Karpas-422 (cell line): ENCODE measurements at regions not wholly inside any gene's neighbourhood (a gene's known extent, or its start where the extent isn't known, plus 50 kb on each side); places are given as distances from the start of the nearest gene placed in this dataset.
"Not testable (repeated sequence)": the region's sequence is repeated elsewhere in the genome, so short reads cannot be mapped to it uniquely, and the experiment has no call there.

Experiments used
- DNase-seq: peaks from one replicate; pipeline ENCODE4 v3.0.0-alpha.2; 2015
- H2AFZ ChIP-seq: fragments of 200-600 bp; sonication (generic); 2 replicates; pipeline ENCODE4 v1.6.1; 2014; ENCODE audit warnings: antibody characterized with exemption, low read length, mixed read lengths
- H3K27ac ChIP-seq: fragments of 200-600 bp; sonication (generic); 2 replicates; pipeline ENCODE4 v1.5.1; 2014; ENCODE audit warnings: mild to moderate bottlenecking, low read length, moderate library complexity
- H3K27me3 ChIP-seq: fragments of 200-600 bp; sonication (generic); 2 replicates; pipeline ENCODE4 v1.6.1; 2014; ENCODE audit warnings: low read length, mixed read lengths
- H3K36me3 ChIP-seq: fragments of 200-600 bp; sonication (generic); 2 replicates; pipeline ENCODE4 v1.6.1; 2014; ENCODE audit warnings: low read length, mixed read lengths; ENCODE audit not compliant: insufficient read depth
- H3K4me1 ChIP-seq: fragments of 200-600 bp; sonication (generic); 2 replicates; pipeline ENCODE4 v1.6.1; 2014; ENCODE audit warnings: mild to moderate bottlenecking, low read length, mixed read lengths
- H3K4me2 ChIP-seq: fragments of 200-600 bp; sonication (generic); 2 replicates; pipeline ENCODE4 v1.6.1; 2014; ENCODE audit warnings: low read length, low read depth, mild to moderate bottlenecking; ENCODE audit not compliant: poor library complexity, severe bottlenecking
- H3K4me3 ChIP-seq: fragments of 200-600 bp; sonication (generic); 2 replicates; pipeline ENCODE4 v1.5.1; 2014; ENCODE audit warnings: mild to moderate bottlenecking, antibody characterized with exemption, low read length, mixed read lengths
- H3K79me2 ChIP-seq: fragments of 200-600 bp; sonication (generic); 2 replicates; pipeline ENCODE4 v1.6.1; 2014; ENCODE audit warnings: mild to moderate bottlenecking, low read length, mixed read lengths
- H3K9ac ChIP-seq: fragments of 200-600 bp; sonication (generic); 2 replicates; pipeline ENCODE4 v1.6.0; 2014; ENCODE audit warnings: low read length
- H3K9me2 ChIP-seq: fragments of 200-600 bp; sonication (generic), shearing (Covaris generic); replicated peaks from 2 replicates; pipeline ENCODE4 v1.6.0; 2014; ENCODE audit warnings: mild to moderate bottlenecking, low read length, moderate library complexity; ENCODE audit not compliant: insufficient read depth
- H3K9me3 ChIP-seq: fragments of 300-700, 200-600 bp; sonication (generic); 2 replicates; pipeline ENCODE4 v1.6.1; 2014; ENCODE audit warnings: low read length, mixed read lengths
- H4K20me1 ChIP-seq: fragments of 200-600 bp; sonication (generic); 2 replicates; pipeline ENCODE4 v1.6.1; 2014; ENCODE audit warnings: mild to moderate bottlenecking, antibody characterized with exemption, low read length, low read depth; ENCODE audit not compliant: insufficient read depth

GRCh38 chr21:25531538-25532250 is 75.6 kb downstream of the MRPL39 start:
- H2AFZ ChIP-seq, H3K27me3 ChIP-seq, H3K9me3 ChIP-seq, H3K4me3 ChIP-seq, H3K4me1 ChIP-seq, H3K4me2 ChIP-seq, DNase-seq, H3K9ac ChIP-seq, H3K36me3 ChIP-seq, H3K27ac ChIP-seq, H4K20me1 ChIP-seq, H3K9me2 ChIP-seq, H3K79me2 ChIP-seq: not testable (repeated sequence)

GRCh38 chr21:25528515-25528914 is 78.8 kb downstream of the MRPL39 start:
- no peak for DNase-seq
- H3K9ac ChIP-seq: no peak overlapping the region
- no peak overlapping the region for H3K4me3 ChIP-seq
- H3K27ac ChIP-seq: no peak overlapping the region
- H3K4me1 ChIP-seq: no peaks in the 10 kb centered on the region
- H3K36me3 ChIP-seq: no peaks in the 10 kb centered on the region
- no peaks in the 10 kb centered on the region for H3K9me3 ChIP-seq
- no peaks in the 10 kb centered on the region for H3K9me2 ChIP-seq
- H3K27me3 ChIP-seq: no peaks in the 10 kb centered on the region
- H3K4me2 ChIP-seq: no peak overlapping the region
- H4K20me1 ChIP-seq: no peaks in the 10 kb centered on the region
- no peaks in the 10 kb centered on the region for H3K79me2 ChIP-seq
- no peak overlapping the region for H2AFZ ChIP-seq

GRCh38 chr21:25518491-25518911 is 88.8 kb downstream of the MRPL39 start:
- H3K9me2 ChIP-seq: no peaks in the 10 kb centered on the region; the same call in 1 of the 2 replicates
- H3K4me1 ChIP-seq: no peaks in the 10 kb centered on the region
- H3K4me3 ChIP-seq: no peak overlapping the region
- H3K9ac ChIP-seq: no peak overlapping the region
- H3K27ac ChIP-seq: no peak overlapping the region
- no peak overlapping the region for H3K4me2 ChIP-seq
- DNase-seq: no peak
- no peaks in the 10 kb centered on the region for H3K79me2 ChIP-seq
- no peaks in the 10 kb centered on the region for H3K9me3 ChIP-seq
- no peak overlapping the region for H2AFZ ChIP-seq
- H3K27me3 ChIP-seq: no peaks in the 10 kb centered on the region
- H3K36me3 ChIP-seq: no peaks in the 10 kb centered on the region
- H4K20me1 ChIP-seq: no peaks in the 10 kb centered on the region

- H2AFZ ChIP-seq: no peak overlapping the region
- H3K27me3 ChIP-seq: no peaks in the 10 kb centered on the region
- no peak overlapping the region for H3K27ac ChIP-seq
- H3K9me3 ChIP-seq: no peaks in the 10 kb centered on the region
- DNase-seq: no peak
- H3K9ac ChIP-seq: no peak overlapping the region
- no peaks in the 10 kb centered on the region; the same call in 1 of the 2 replicates for H3K9me2 ChIP-seq
- H3K4me2 ChIP-seq: no peak overlapping the region
- H3K79me2 ChIP-seq: no peaks in the 10 kb centered on the region
- H3K36me3 ChIP-seq: no peaks in the 10 kb centered on the region
- H3K4me1 ChIP-seq: no peaks in the 10 kb centered on the region
- no peak overlapping the region for H3K4me3 ChIP-seq
- H4K20me1 ChIP-seq: no peaks in the 10 kb centered on the region
Observed at GRCh38 chr21:25515484-25516405, 91.5 kb downstream of the MRPL39 start.

- H3K79me2 ChIP-seq: no peaks in the 10 kb centered on the region
- no peaks in the 10 kb centered on the region for H3K4me1 ChIP-seq
- H3K9me2 ChIP-seq: no peaks in the 10 kb centered on the region; the same call in 1 of the 2 replicates
- no peak overlapping the region for H3K27ac ChIP-seq
- H3K9me3 ChIP-seq: no peaks in the 10 kb centered on the region
- no peak overlapping the region for H3K4me2 ChIP-seq
- no peak overlapping the region for H3K9ac ChIP-seq
- no peak for DNase-seq
- H3K4me3 ChIP-seq: no peak overlapping the region
- no peaks in the 10 kb centered on the region for H3K36me3 ChIP-seq
- H3K27me3 ChIP-seq: no peaks in the 10 kb centered on the region
- H2AFZ ChIP-seq: no peak overlapping the region
- no peaks in the 10 kb centered on the region for H4K20me1 ChIP-seq
Observed at GRCh38 chr21:25513810-25514209, 93.5 kb downstream of the MRPL39 start.

GRCh38 chr21:25512095-25513081 is 94.9 kb downstream of the MRPL39 start:
- Histone ChIP-seq H3K36me3 (no peaks in the 10 kb centered on the region), H3K27ac (no peak overlapping the region), H3K9me3 (no peaks in the 10 kb centered on the region), H4K20me1 (no peaks in the 10 kb centered on the region), H3K27me3 (no peaks in the 10 kb centered on the region), H2AFZ (no peak overlapping the region), H3K9me2 (no peaks in the 10 kb centered on the region; the same call in 1 of the 2 replicates), H3K4me2 (no peak overlapping the region), H3K79me2 (no peaks in the 10 kb centered on the region), H3K4me3 (no peak overlapping the region), H3K9ac (no peak overlapping the region), H3K4me1 (no peaks in the 10 kb centered on the region)
- DNase-seq: no peak

- H4K20me1 ChIP-seq: no peaks in the 10 kb centered on the region
- no peak overlapping the region for H3K9ac ChIP-seq
- H3K9me3 ChIP-seq: no peaks in the 10 kb centered on the region
- no peaks in the 10 kb centered on the region for H3K27me3 ChIP-seq
- H3K9me2 ChIP-seq: no peaks in the 10 kb centered on the region; the same call in 1 of the 2 replicates
- no peak overlapping the region for H3K4me2 ChIP-seq
- H3K4me3 ChIP-seq: no peak overlapping the region
- no peaks in the 10 kb centered on the region for H3K36me3 ChIP-seq
- no peaks in the 10 kb centered on the region for H3K79me2 ChIP-seq
- H3K4me1 ChIP-seq: no peaks in the 10 kb centered on the region
- H3K27ac ChIP-seq: no peak overlapping the region
- H2AFZ ChIP-seq: no peak overlapping the region
- DNase-seq: no peak
Observed at GRCh38 chr21:25509862-25510261, 97.4 kb downstream of the MRPL39 start.
